ENCODE measurements at regions not wholly inside any gene's neighbourhood (a gene's known extent, or its start where the extent isn't known, plus 50 kb on each side); places are given as distances from the start of the nearest gene placed in this dataset.

GRCh38 chr1:13911697-13912619 lies 212.0 kb downstream of the PRDM2 start:
- Mint-ChIP-seq H3K4me3 (no peak overlapping the region), H3K27me3 (ENCODE audit: low read depth) (peaks cover 2% of the 10 kb centered on the region), H3K36me3 (ENCODE audit: low read depth) (no peaks in the 10 kb centered on the region), H3K9me3 (no peaks in the 10 kb centered on the region), H3K27ac (ENCODE audit: unreplicated experiment) (no peak overlapping the region), H3K4me1 (no peaks in the 10 kb centered on the region)
- no peak for TF ChIP-seq CTCF (conservative IDR thresholded peaks at IDR 0.05)
- DNase-seq (ENCODE audit: low read depth, low spot score): no peak

GRCh38 chr1:13913396-13913795 lies 213.4 kb downstream of the PRDM2 start:
- H3K27me3 Mint-ChIP-seq (ENCODE audit: low read depth): no peaks in the 10 kb centered on the region
- DNase-seq (ENCODE audit: low read depth, low spot score): no peak
- no peak for TF ChIP-seq CTCF (conservative IDR thresholded peaks at IDR 0.05)
- H3K9me3 Mint-ChIP-seq: no peaks in the 10 kb centered on the region
- H3K36me3 Mint-ChIP-seq (ENCODE audit: low read depth): no peaks in the 10 kb centered on the region
- H3K4me3 Mint-ChIP-seq: no peak overlapping the region
- H3K27ac Mint-ChIP-seq (ENCODE audit: unreplicated experiment): no peak overlapping the region
- H3K4me1 Mint-ChIP-seq: no peaks in the 10 kb centered on the region

GRCh38 chr1:13916530-13916929 lies 216.5 kb downstream of the PRDM2 start:
- TF ChIP-seq CTCF (conservative IDR thresholded peaks at IDR 0.05): no peak
- H3K36me3 Mint-ChIP-seq (ENCODE audit: low read depth): peaks cover 2% of the 10 kb centered on the region
- no peak overlapping the region for H3K27ac Mint-ChIP-seq (ENCODE audit: unreplicated experiment)
- no peak overlapping the region for H3K4me3 Mint-ChIP-seq
- H3K4me1 Mint-ChIP-seq: no peaks in the 10 kb centered on the region
- H3K27me3 Mint-ChIP-seq (ENCODE audit: low read depth): peaks cover 4% of the 10 kb centered on the region
- no peak for DNase-seq (ENCODE audit: low read depth, low spot score)
- H3K9me3 Mint-ChIP-seq: peaks cover 10% of the 10 kb centered on the region

GRCh38 chr1:13917607-13918006 lies 217.6 kb downstream of the PRDM2 start:
- Mint-ChIP-seq H3K36me3 (ENCODE audit: low read depth) (peaks cover 2% of the 10 kb centered on the region), H3K4me1 (no peaks in the 10 kb centered on the region), H3K4me3 (no peak overlapping the region), H3K27me3 (ENCODE audit: low read depth) (peaks cover 4% of the 10 kb centered on the region), H3K9me3 (peaks cover 10% of the 10 kb centered on the region), H3K27ac (ENCODE audit: unreplicated experiment) (no peak overlapping the region)
- TF ChIP-seq CTCF (conservative IDR thresholded peaks at IDR 0.05): no peak
- no peak for DNase-seq (ENCODE audit: low read depth, low spot score)

- H3K4me3 Mint-ChIP-seq: no peak overlapping the region
Measured at GRCh38 chr1:13918862-13919261, 218.9 kb downstream of the PRDM2 start.

More at GRCh38 chr1:13918862-13919261, 218.9 kb downstream of the PRDM2 start:
- no peak overlapping the region for H3K27ac Mint-ChIP-seq (ENCODE audit: unreplicated experiment)
- H3K36me3 Mint-ChIP-seq (ENCODE audit: low read depth): peaks cover 2% of the 10 kb centered on the region
- H3K9me3 Mint-ChIP-seq: peaks cover 10% of the 10 kb centered on the region
- no peak for TF ChIP-seq CTCF (conservative IDR thresholded peaks at IDR 0.05)
- peaks cover 10% of the 10 kb centered on the region for H3K27me3 Mint-ChIP-seq (ENCODE audit: low read depth)
- H3K4me1 Mint-ChIP-seq: no peaks in the 10 kb centered on the region
- DNase-seq (ENCODE audit: low read depth, low spot score): no peak
